ENCODE measurements at regions not wholly inside any gene's neighbourhood (a gene's known extent, or its start where the extent isn't known, plus 50 kb on each side); places are given as distances from the start of the nearest gene placed in this dataset.
"Not testable (repeated sequence)": the region's sequence is repeated elsewhere in the genome, so short reads cannot be mapped to it uniquely, and the experiment has no call there.

DNA sequence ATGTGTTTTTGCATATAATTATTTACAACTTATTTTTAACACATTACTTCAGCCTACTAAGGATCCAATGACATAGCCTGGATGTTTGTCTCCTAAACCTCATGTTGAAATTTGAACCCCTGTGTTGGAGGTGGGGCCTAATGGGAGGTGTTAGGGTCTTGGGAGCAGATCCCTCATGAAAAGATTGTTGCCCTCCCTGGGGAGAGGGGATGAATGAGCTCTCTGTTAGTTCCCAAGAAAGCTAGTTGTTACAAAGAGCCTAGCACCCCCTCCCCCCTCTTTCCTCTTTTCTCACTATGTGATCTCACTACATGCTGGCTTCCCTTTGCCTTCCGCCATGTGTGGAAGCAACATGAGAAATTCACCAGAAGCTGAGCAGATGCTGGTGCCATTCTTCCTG, 196.1 kb downstream of the SPATA31A1 start:
- TF ChIP-seq, protein P1, sequence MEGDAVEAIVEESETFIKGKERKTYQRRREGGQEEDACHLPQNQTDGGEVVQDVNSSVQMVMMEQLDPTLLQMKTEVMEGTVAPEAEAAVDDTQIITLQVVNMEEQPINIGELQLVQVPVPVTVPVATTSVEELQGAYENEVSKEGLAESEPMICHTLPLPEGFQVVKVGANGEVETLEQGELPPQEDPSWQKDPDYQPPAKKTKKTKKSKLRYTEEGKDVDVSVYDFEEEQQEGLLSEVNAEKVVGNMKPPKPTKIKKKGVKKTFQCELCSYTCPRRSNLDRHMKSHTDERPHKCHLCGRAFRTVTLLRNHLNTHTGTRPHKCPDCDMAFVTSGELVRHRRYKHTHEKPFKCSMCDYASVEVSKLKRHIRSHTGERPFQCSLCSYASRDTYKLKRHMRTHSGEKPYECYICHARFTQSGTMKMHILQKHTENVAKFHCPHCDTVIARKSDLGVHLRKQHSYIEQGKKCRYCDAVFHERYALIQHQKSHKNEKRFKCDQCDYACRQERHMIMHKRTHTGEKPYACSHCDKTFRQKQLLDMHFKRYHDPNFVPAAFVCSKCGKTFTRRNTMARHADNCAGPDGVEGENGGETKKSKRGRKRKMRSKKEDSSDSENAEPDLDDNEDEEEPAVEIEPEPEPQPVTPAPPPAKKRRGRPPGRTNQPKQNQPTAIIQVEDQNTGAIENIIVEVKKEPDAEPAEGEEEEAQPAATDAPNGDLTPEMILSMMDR (IDR thresholded peaks at IDR 0.05; ENCODE audit: poor library complexity), result not testable (repeated sequence)
- TF ChIP-seq EZH2 (IDR thresholded peaks at IDR 0.05; ENCODE audit: borderline replicate concordance); EZH2phosphoT487 (IDR thresholded peaks at IDR 0.05; ENCODE audit: low read depth, severe bottlenecking, unreplicated experiment): not testable (repeated sequence)
